ENCODE measurements at regions not wholly inside any gene's neighbourhood (a gene's known extent, or its start where the extent isn't known, plus 50 kb on each side); places are given as distances from the start of the nearest gene placed in this dataset.

- H3K36me3 ChIP-seq (ENCODE audit: control insufficient read depth, insufficient read depth, low read length), result no peaks in the 10 kb centered on the region
- 3% methylated on average over 8 of the region's 8 CpGs for WGBS (ENCODE audit: insufficient coverage, low coverage, missing lambda C conversion rate)
- no peaks in the 10 kb centered on the region for H3K9me1 ChIP-seq (ENCODE audit: control insufficient read depth, insufficient read depth, low read length)
- ATAC-seq, result peak; percentile 47; the same call in 1 of the 3 replicates
- no peak overlapping the region for H3K4me3 ChIP-seq
- CTCF ChIA-PET (ENCODE audit: low intra/inter-chr PET ratio), result no interaction called here
- BruUV-seq (replicated peaks), result no TSS peak
- DNase-seq (ENCODE audit: extremely low read depth in 1 of 4, low spot score in 3 of 4), result peak; percentile 24 to 30 (median 26)
- in situ Hi-C loops (cut with MboI) (no loop called here), intact Hi-C loops (cut with micrococcal nuclease) (no loop called here)
- H3K9me3 ChIP-seq (replicated peaks; ENCODE audit: control insufficient read depth, insufficient read depth, low read depth, low read length), result no peaks in the 10 kb centered on the region
- H4K20me1 ChIP-seq (replicated peaks; ENCODE audit: control insufficient read depth, insufficient read depth, low read length), result no peaks in the 10 kb centered on the region
- FAIRE-seq, result no peak
- no peaks in the 10 kb centered on the region for H3K4me1 ChIP-seq (replicated peaks in 1 of 2; ENCODE audit: control insufficient read depth in 2 of 2, insufficient read depth in 2 of 2, low read length in 2 of 2)
- POLR2A ChIA-PET, result no interaction called here
- H3K27ac ChIP-seq (ENCODE audit: extremely low read depth, low read depth, low read length), result no peak overlapping the region
- no peak overlapping the region for H3K4me2 ChIP-seq (ENCODE audit: insufficient read depth, low read length)
- H3K27me3 ChIP-seq (ENCODE audit: control insufficient read depth in 2 of 2, insufficient read depth in 2 of 2, low read length in 2 of 2), result no peaks in the 10 kb centered on the region
- H3K79me2 ChIP-seq (ENCODE audit: control insufficient read depth, insufficient read depth, low read length), result no peaks in the 10 kb centered on the region
- TF ChIP-seq CTCF (IDR thresholded peaks at IDR 0.05 in 2 of 3, conservative IDR thresholded peaks at IDR 0.05 in 1 of 3; ENCODE audit: insufficient read depth in 2 of 3, low read depth in 1 of 3, low read length in 3 of 3), result peak; percentile 26 to 65 (median 31); a peak in 5 of 6 replicates
- peak in 1 of 2 experiments; percentile 31; a peak in 1 of 4 replicates for TF ChIP-seq RAD21 (CRISPR knock-in tag; conservative IDR thresholded peaks at IDR 0.05 in 1 of 2, IDR thresholded peaks at IDR 0.05 in 1 of 2)
- TF ChIP-seq ASH1L (IDR thresholded peaks at IDR 0.05; ENCODE audit: borderline replicate concordance, low read depth, partially characterized antibody), result no peak
- H3K9ac ChIP-seq (ENCODE audit: insufficient read depth in 1 of 2, low read depth in 2 of 2, low read length in 2 of 2), result no peak overlapping the region
- H2AFZ ChIP-seq (ENCODE audit: low read depth, low read length), result no peak overlapping the region
Measured at GRCh38 chr3:159322322-159322939, 520.6 kb downstream of the MFSD1 start.
